Erythroblast (primary cell): ENCODE measurements at regions not wholly inside any gene's neighbourhood (a gene's known extent, or its start where the extent isn't known, plus 50 kb on each side); places are given as distances from the start of the nearest gene placed in this dataset.

Experiments
- GATA1 ChIP-seq: IDR thresholded peaks from 2 replicates; pipeline ENCODE4 v1.6.1; 2011; ENCODE audit warnings: low read depth, mild to moderate bottlenecking, control low read depth, low read length, moderate library complexity
- POLR2A ChIP-seq: IDR thresholded peaks from 2 replicates; pipeline ENCODE4 v1.6.1; 2011; ENCODE audit warnings: mild to moderate bottlenecking, low read length

GRCh38 chr4:14095831-14096230 lies 468.3 kb upstream of the BOD1L1 start:
- no peak for TF ChIP-seq POLR2A
- no peak for TF ChIP-seq GATA1
